GM18498 (cell line): ENCODE measurements at regions not wholly inside any gene's neighbourhood (a gene's known extent, or its start where the extent isn't known, plus 50 kb on each side); places are given as distances from the start of the nearest gene placed in this dataset.
A peak's percentile ranks its signal among the peaks of the same experiment; 100 is the strongest.

Experiments used
- ATAC-seq: cut with Tn5 transposase; IDR thresholded peaks from one replicate; pipeline ENCODE4 v1.9.1; 2021; ENCODE audit warnings: mild to moderate bottlenecking, moderate library complexity; ENCODE audit not compliant: unreplicated experiment

GRCh38 chr5:107808671-107809137 lies 138.0 kb upstream of the EFNA5 start:
- no peak for ATAC-seq

- ATAC-seq: no peak
Observed at GRCh38 chr5:107807431-107807830, 136.7 kb upstream of the EFNA5 start.

- no peak for ATAC-seq
Observed at GRCh38 chr5:107806705-107807104, 136.0 kb upstream of the EFNA5 start.

GRCh38 chr5:107806271-107806670 lies 135.5 kb upstream of the EFNA5 start:
- no peak for ATAC-seq

- no peak for ATAC-seq
Observed at GRCh38 chr5:107805824-107806223, 135.1 kb upstream of the EFNA5 start.

GRCh38 chr5:107805166-107805565 lies 134.4 kb upstream of the EFNA5 start:
- ATAC-seq: no peak

- ATAC-seq: no peak
Observed at GRCh38 chr5:107803728-107804127, 133.0 kb upstream of the EFNA5 start.

GRCh38 chr5:107801061-107801460 lies 130.3 kb upstream of the EFNA5 start:
- ATAC-seq: no peak

GRCh38 chr5:107799306-107799705 lies 128.6 kb upstream of the EFNA5 start:
- no peak for ATAC-seq

- no peak for ATAC-seq
Observed at GRCh38 chr5:107796797-107797196, 126.1 kb upstream of the EFNA5 start.

GRCh38 chr5:107794741-107795140 lies 124.0 kb upstream of the EFNA5 start:
- no peak for ATAC-seq

- ATAC-seq: no peak
Observed at GRCh38 chr5:107792940-107793339, 122.2 kb upstream of the EFNA5 start.

GRCh38 chr5:107790671-107791070 lies 119.9 kb upstream of the EFNA5 start:
- no peak for ATAC-seq

GRCh38 chr5:107786424-107786823 lies 115.7 kb upstream of the EFNA5 start:
- ATAC-seq: no peak

- ATAC-seq: no peak
Observed at GRCh38 chr5:107783551-107783950, 112.8 kb upstream of the EFNA5 start.

GRCh38 chr5:107782561-107783169 lies 111.9 kb upstream of the EFNA5 start:
- ATAC-seq: no peak

GRCh38 chr5:107781451-107781850 lies 110.7 kb upstream of the EFNA5 start:
- no peak for ATAC-seq

- no peak for ATAC-seq
Observed at GRCh38 chr5:107779437-107779836, 108.7 kb upstream of the EFNA5 start.

GRCh38 chr5:107778647-107779046 lies 107.9 kb upstream of the EFNA5 start:
- ATAC-seq: no peak

- ATAC-seq: peak; percentile 59
Observed at GRCh38 chr5:107776922-107777740, 106.4 kb upstream of the EFNA5 start.

- no peak for ATAC-seq
Observed at GRCh38 chr5:107776506-107776905, 105.8 kb upstream of the EFNA5 start.

- ATAC-seq: no peak
Observed at GRCh38 chr5:107774316-107774715, 103.6 kb upstream of the EFNA5 start.
